Suprapubic skin (tissue), 4 donors: ENCODE measurements at regions not wholly inside any gene's neighbourhood (a gene's known extent, or its start where the extent isn't known, plus 50 kb on each side); places are given as distances from the start of the nearest gene placed in this dataset.

ENCODE experiments used
- DNase-seq, 2 donors: peaks; one replicate each; pipeline ENCODE4 v3.0.0-alpha.2; 2019; ENCODE audit warnings: low spot score in 2 of 2
- H3K27ac ChIP-seq: fragments of 200-600 bp; sonication (generic); one replicate; pipeline ENCODE4 v1.5.1; 2019
- H3K27me3 ChIP-seq: fragments of 200-600 bp; sonication (generic); one replicate; pipeline ENCODE4 v1.5.1; 2019
- H3K36me3 ChIP-seq: fragments of 200-600 bp; sonication (generic); one replicate; pipeline ENCODE4 v1.5.1; 2019
- H3K4me1 ChIP-seq: fragments of 200-600 bp; sonication (generic); one replicate; pipeline ENCODE4 v1.5.1; 2019
- H3K4me3 ChIP-seq: fragments of 200-600 bp; sonication (generic); one replicate; pipeline ENCODE4 v1.5.1; 2019; ENCODE audit warnings: mild to moderate bottlenecking
- H3K9me3 ChIP-seq: fragments of 200-600 bp; sonication (generic); one replicate; pipeline ENCODE4 v1.5.1; 2019
- CTCF ChIP-seq, 2 donors: fragments of 200-600 bp in 1 of 2; fragments of 450-650 bp in 1 of 2; sonication (generic) in 1 of 2; IDR thresholded peaks; one replicate each; pipeline ENCODE4 v1.5.1; 2016 to 2019; ENCODE audit warnings: antibody characterized with exemption in 2 of 2, mild to moderate bottlenecking in 1 of 2, moderate library complexity in 1 of 2
- EP300 ChIP-seq: sonication (generic); formaldehyde crosslinking; IDR thresholded peaks from one replicate; pipeline ENCODE4 v1.6.1; 2017; ENCODE audit warnings: antibody characterized with exemption
- POLR2A ChIP-seq, 2 donors: fragments of 450-650 bp; IDR thresholded peaks; one replicate each; pipeline ENCODE4 v1.6.1; 2017; ENCODE audit warnings: antibody characterized with exemption in 2 of 2, mild to moderate bottlenecking in 2 of 2, moderate library complexity in 2 of 2
- POLR2AphosphoS5 ChIP-seq, 3 donors: sonication (generic); formaldehyde crosslinking; IDR thresholded peaks; one replicate each; pipeline ENCODE4 v1.6.1; 2017; ENCODE audit warnings: antibody characterized with exemption in 3 of 3
- WGBS: methylation state at CpG from one replicate; pipeline ENCODE4 v1.1.5; 2018; 5-methylcytosine and 5-hydroxymethylcytosine counted together

- Histone ChIP-seq H3K4me3 (no peak overlapping the region), H3K27me3 (no peaks in the 10 kb centered on the region), H3K4me1 (no peaks in the 10 kb centered on the region), H3K36me3 (no peaks in the 10 kb centered on the region), H3K27ac (no peak overlapping the region), H3K9me3 (no peaks in the 10 kb centered on the region)
- TF ChIP-seq CTCF (IDR thresholded peaks at IDR 0.05) (no peak), POLR2AphosphoS5 (IDR thresholded peaks at IDR 0.05) (no peak), EP300 (no peak), POLR2A (IDR thresholded peaks at IDR 0.05) (no peak)
- no peak for DNase-seq
- 72% methylated on average over 3 of the region's 3 CpGs for WGBS
Measured at GRCh38 chr6:1018041-1018440, 293.9 kb upstream of the FOXQ1 start.

GRCh38 chr6:1016329-1017302 is 295.3 kb upstream of the FOXQ1 start:
- 72% methylated on average over 18 of the region's 18 CpGs for WGBS
- no peak for TF ChIP-seq EP300
- TF ChIP-seq CTCF (IDR thresholded peaks at IDR 0.05) = no peak
- TF ChIP-seq POLR2A (IDR thresholded peaks at IDR 0.05) = no peak
- no peak for TF ChIP-seq POLR2AphosphoS5 (IDR thresholded peaks at IDR 0.05)
- no peaks in the 10 kb centered on the region for H3K36me3 ChIP-seq
- H3K27me3 ChIP-seq = no peaks in the 10 kb centered on the region
- H3K27ac ChIP-seq = no peak overlapping the region
- H3K4me1 ChIP-seq = no peaks in the 10 kb centered on the region
- H3K9me3 ChIP-seq = no peaks in the 10 kb centered on the region
- no peak for DNase-seq
- no peak overlapping the region for H3K4me3 ChIP-seq

GRCh38 chr6:1015825-1016224 is 296.1 kb upstream of the FOXQ1 start:
- no peak for DNase-seq
- no peaks in the 10 kb centered on the region for H3K4me1 ChIP-seq

GRCh38 chr6:1014431-1014807 is 297.5 kb upstream of the FOXQ1 start:
- no peaks in the 10 kb centered on the region for H3K27me3 ChIP-seq
- H3K36me3 ChIP-seq = no peaks in the 10 kb centered on the region
- H3K4me1 ChIP-seq = no peaks in the 10 kb centered on the region
- no peak for TF ChIP-seq CTCF (IDR thresholded peaks at IDR 0.05)
- TF ChIP-seq POLR2A (IDR thresholded peaks at IDR 0.05) = no peak
- no peak for TF ChIP-seq POLR2AphosphoS5 (IDR thresholded peaks at IDR 0.05)
- TF ChIP-seq EP300 = no peak
- DNase-seq = no peak
- H3K4me3 ChIP-seq = no peak overlapping the region
- H3K27ac ChIP-seq = no peak overlapping the region
- WGBS = 50% methylated on average over 2 of the region's 2 CpGs
- no peaks in the 10 kb centered on the region for H3K9me3 ChIP-seq

More at GRCh38 chr6:1015825-1016224, 296.1 kb upstream of the FOXQ1 start:
- H3K4me3 ChIP-seq = no peak overlapping the region
- no peak overlapping the region for H3K27ac ChIP-seq
- H3K9me3 ChIP-seq = no peaks in the 10 kb centered on the region
- H3K27me3 ChIP-seq = no peaks in the 10 kb centered on the region
- TF ChIP-seq CTCF (IDR thresholded peaks at IDR 0.05) (no peak), POLR2A (IDR thresholded peaks at IDR 0.05) (no peak), POLR2AphosphoS5 (IDR thresholded peaks at IDR 0.05) (no peak), EP300 (no peak)
- no peaks in the 10 kb centered on the region for H3K36me3 ChIP-seq

- no peaks in the 10 kb centered on the region for H3K36me3 ChIP-seq
- no peaks in the 10 kb centered on the region for H3K9me3 ChIP-seq
- H3K27me3 ChIP-seq = no peaks in the 10 kb centered on the region
- WGBS = 57% methylated on average over 7 of the region's 7 CpGs
- TF ChIP-seq POLR2AphosphoS5 (IDR thresholded peaks at IDR 0.05) = no peak
- TF ChIP-seq EP300 = no peak
- no peak for TF ChIP-seq CTCF (IDR thresholded peaks at IDR 0.05)
- no peak for TF ChIP-seq POLR2A (IDR thresholded peaks at IDR 0.05)
- no peak overlapping the region for H3K4me3 ChIP-seq
- DNase-seq = no peak
- no peak overlapping the region for H3K27ac ChIP-seq
- H3K4me1 ChIP-seq = no peaks in the 10 kb centered on the region
Measured at GRCh38 chr6:1013656-1014430, 298.1 kb upstream of the FOXQ1 start.
